22Rv1 (cell line): ENCODE measurements at regions not wholly inside any gene's neighbourhood (a gene's known extent, or its start where the extent isn't known, plus 50 kb on each side); places are given as distances from the start of the nearest gene placed in this dataset.

Experiments used
- H3K27ac ChIP-seq: fragments of 450-650 bp; 2 replicates; pipeline ENCODE4 v1.5.1; 2017
- CTCF ChIP-seq: fragments of 450-650 bp; IDR thresholded peaks from 2 replicates; pipeline ENCODE4 v1.5.1; 2017; ENCODE audit warnings: mild to moderate bottlenecking
- ZFX ChIP-seq: fragments of 450-650 bp; IDR thresholded peaks from 2 replicates; pipeline ENCODE4 v1.6.1; 2017; ENCODE audit warnings: antibody characterized with exemption, borderline replicate concordance

GRCh38 chr14:71536927-71537772, 395.1 kb upstream of the RGS6 start:
- TF ChIP-seq CTCF (no peak), ZFX (no peak)
- H3K27ac ChIP-seq: no peak overlapping the region

GRCh38 chr14:71538288-71538687, 393.9 kb upstream of the RGS6 start:
- no peak overlapping the region for H3K27ac ChIP-seq
- TF ChIP-seq CTCF (no peak), ZFX (no peak)

- no peak overlapping the region for H3K27ac ChIP-seq
- no peak for TF ChIP-seq CTCF
- TF ChIP-seq ZFX: no peak
These were observed 393.1 kb upstream of the RGS6 start for GRCh38 chr14:71538938-71539649.

GRCh38 chr14:71539650-71540285, 392.5 kb upstream of the RGS6 start:
- TF ChIP-seq CTCF (no peak), ZFX (no peak)

GRCh38 chr14:71541271-71541670, 391.0 kb upstream of the RGS6 start:
- H3K27ac ChIP-seq: no peak overlapping the region
- TF ChIP-seq ZFX: no peak
- no peak for TF ChIP-seq CTCF

More at GRCh38 chr14:71539650-71540285, 392.5 kb upstream of the RGS6 start:
- H3K27ac ChIP-seq: no peak overlapping the region

- no peak overlapping the region for H3K27ac ChIP-seq
- TF ChIP-seq CTCF (no peak), ZFX (no peak)
These were observed 390.1 kb upstream of the RGS6 start for GRCh38 chr14:71541973-71542690.
